OCI-LY3 (cell line): ENCODE measurements at regions not wholly inside any gene's neighbourhood (a gene's known extent, or its start where the extent isn't known, plus 50 kb on each side); places are given as distances from the start of the nearest gene placed in this dataset.
"Not testable (repeated sequence)": the region's sequence is repeated elsewhere in the genome, so short reads cannot be mapped to it uniquely, and the experiment has no call there.

Experiments used
- H2AFZ ChIP-seq: fragments of 200-600, 300-600 bp; shearing (Covaris generic); 2 replicates; pipeline ENCODE4 v1.6.0; 2014; ENCODE audit warnings: antibody characterized with exemption, low read depth, low read length
- H3K27ac ChIP-seq: fragments of 200-600, 300-600 bp; sonication (generic); 2 replicates; pipeline ENCODE4 v1.5.1; 2014; ENCODE audit warnings: mild to moderate bottlenecking, low read length, moderate library complexity, mixed read lengths
- H3K27me3 ChIP-seq: fragments of 200-600, 300-600 bp; sonication (generic); 2 replicates; pipeline ENCODE4 v1.6.1; 2014; ENCODE audit warnings: low read depth, low read length, mixed read lengths
- H3K36me3 ChIP-seq: fragments of 200-600, 300-600 bp; sonication (generic); replicated peaks from 2 replicates; pipeline ENCODE3; 2014; ENCODE audit warnings: low read depth, low read length, mixed read lengths
- H3K4me1 ChIP-seq: fragments of 300-600, 200-600 bp; sonication (generic); 2 replicates; pipeline ENCODE4 v1.6.1; 2014; ENCODE audit warnings: low read length, mixed read lengths
- H3K4me2 ChIP-seq: fragments of 200-600, 300-600 bp; sonication (generic); 2 replicates; pipeline ENCODE4 v1.6.1; 2014; ENCODE audit warnings: low read length, mixed read lengths
- H3K4me3 ChIP-seq: fragments of 300-600, 200-600 bp; sonication (generic); 2 replicates; pipeline ENCODE4 v1.5.1; 2014; ENCODE audit warnings: antibody characterized with exemption, mild to moderate bottlenecking, low read length, moderate library complexity
- H3K79me2 ChIP-seq: fragments of 300-600, 200-600 bp; shearing (Covaris generic); 2 replicates; pipeline ENCODE4 v1.6.1; 2014; ENCODE audit warnings: mild to moderate bottlenecking, low read length, mixed read lengths
- H3K9ac ChIP-seq: fragments of 300-600, 200-600 bp; shearing (Covaris generic); 2 replicates; pipeline ENCODE4 v1.6.0; 2014; ENCODE audit warnings: mild to moderate bottlenecking, low read length, moderate library complexity
- H3K9me3 ChIP-seq: fragments of 200-600, 300-600 bp; shearing (Covaris generic); 2 replicates; pipeline ENCODE4 v1.6.1; 2014; ENCODE audit warnings: low read length, mixed read lengths; ENCODE audit not compliant: insufficient read depth
- H4K20me1 ChIP-seq: fragments of 200-600, 300-600 bp; sonication (generic); 2 replicates; pipeline ENCODE4 v1.6.1; 2016; ENCODE audit warnings: low read length, mixed read lengths; ENCODE audit not compliant: insufficient read depth
- EZH2phosphoT487 ChIP-seq: fragments of 200-600 bp; shearing (Covaris generic); IDR thresholded peaks from 2 replicates; pipeline ENCODE4 v1.6.1; 2018; ENCODE audit warnings: antibody characterized with exemption, mixed run types, low read depth
- TF ChIP-seq, protein P1 (sequence below): fragments of 200-600, 300-600 bp; sonication (generic); IDR thresholded peaks from 2 replicates; pipeline ENCODE4 v1.5.1; 2014; ENCODE audit warnings: antibody characterized with exemption, low read length, low read depth

DNA sequence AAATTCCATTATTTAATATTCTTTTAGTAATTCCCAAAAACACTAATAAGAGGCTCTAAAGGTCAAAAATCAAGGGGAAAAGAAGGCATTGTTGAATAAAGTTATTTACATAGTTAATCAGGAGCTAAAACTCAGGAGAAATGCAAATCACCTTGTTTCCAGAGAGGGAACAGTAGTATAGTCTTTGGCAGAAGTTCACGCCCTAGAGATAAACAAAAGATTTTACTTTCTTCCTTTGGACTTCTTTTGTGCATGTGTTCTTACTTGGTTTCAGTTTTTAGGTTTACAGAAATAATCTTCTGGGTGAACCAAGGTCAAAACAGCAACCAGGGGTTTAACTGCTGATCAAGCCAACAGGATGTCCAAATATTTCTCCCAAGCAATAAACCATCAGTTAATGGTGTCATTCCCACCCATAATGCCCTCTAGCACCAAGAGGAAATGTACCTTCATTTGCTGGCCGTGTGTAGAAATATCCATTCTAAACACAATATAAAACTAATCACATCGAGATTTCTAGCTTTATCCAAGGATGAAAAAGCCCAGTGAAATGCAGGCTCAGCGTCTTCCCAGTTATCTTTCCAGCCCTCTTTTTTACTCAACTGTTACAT, 518.8 kb upstream of the SOX9 start:
- Histone ChIP-seq H3K9me3 (no peaks in the 10 kb centered on the region), H4K20me1 (no peaks in the 10 kb centered on the region), H3K4me3 (no peak overlapping the region), H3K36me3 (no peaks in the 10 kb centered on the region), H3K4me1 (no peaks in the 10 kb centered on the region), H3K27ac (no peak overlapping the region), H2AFZ (no peak overlapping the region), H3K79me2 (no peaks in the 10 kb centered on the region), H3K4me2 (no peak overlapping the region), H3K9ac (no peak overlapping the region), H3K27me3 (no peaks in the 10 kb centered on the region)
- TF ChIP-seq EZH2phosphoT487 = no peak
- TF ChIP-seq, protein P1, sequence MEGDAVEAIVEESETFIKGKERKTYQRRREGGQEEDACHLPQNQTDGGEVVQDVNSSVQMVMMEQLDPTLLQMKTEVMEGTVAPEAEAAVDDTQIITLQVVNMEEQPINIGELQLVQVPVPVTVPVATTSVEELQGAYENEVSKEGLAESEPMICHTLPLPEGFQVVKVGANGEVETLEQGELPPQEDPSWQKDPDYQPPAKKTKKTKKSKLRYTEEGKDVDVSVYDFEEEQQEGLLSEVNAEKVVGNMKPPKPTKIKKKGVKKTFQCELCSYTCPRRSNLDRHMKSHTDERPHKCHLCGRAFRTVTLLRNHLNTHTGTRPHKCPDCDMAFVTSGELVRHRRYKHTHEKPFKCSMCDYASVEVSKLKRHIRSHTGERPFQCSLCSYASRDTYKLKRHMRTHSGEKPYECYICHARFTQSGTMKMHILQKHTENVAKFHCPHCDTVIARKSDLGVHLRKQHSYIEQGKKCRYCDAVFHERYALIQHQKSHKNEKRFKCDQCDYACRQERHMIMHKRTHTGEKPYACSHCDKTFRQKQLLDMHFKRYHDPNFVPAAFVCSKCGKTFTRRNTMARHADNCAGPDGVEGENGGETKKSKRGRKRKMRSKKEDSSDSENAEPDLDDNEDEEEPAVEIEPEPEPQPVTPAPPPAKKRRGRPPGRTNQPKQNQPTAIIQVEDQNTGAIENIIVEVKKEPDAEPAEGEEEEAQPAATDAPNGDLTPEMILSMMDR = no peak

DNA sequence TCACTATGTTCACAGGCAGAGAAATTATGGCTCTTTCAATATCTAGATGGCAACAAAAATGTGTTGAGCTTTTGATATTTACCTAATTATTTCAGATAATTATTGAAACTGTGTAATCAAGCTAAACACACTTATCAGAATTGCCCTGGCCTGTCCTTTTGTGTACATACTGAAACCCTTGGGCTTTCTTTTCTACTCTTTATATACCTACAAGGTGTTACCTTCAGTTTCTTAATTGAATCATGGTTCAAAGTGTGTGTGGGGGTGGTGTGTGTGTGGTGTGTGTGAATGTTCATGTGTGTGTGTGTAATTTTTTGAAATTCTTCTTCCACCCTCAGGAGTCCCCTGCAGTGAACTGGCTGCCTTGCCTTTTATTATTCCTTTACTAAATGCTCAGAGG, 506.8 kb upstream of the SOX9 start:
- no peaks in the 10 kb centered on the region for H3K9me3 ChIP-seq
- H2AFZ ChIP-seq = no peak overlapping the region
- no peaks in the 10 kb centered on the region for H3K27me3 ChIP-seq
- no peak overlapping the region for H3K9ac ChIP-seq
- no peak overlapping the region for H3K4me2 ChIP-seq
- no peaks in the 10 kb centered on the region for H3K36me3 ChIP-seq
- no peaks in the 10 kb centered on the region for H3K4me1 ChIP-seq
- H3K27ac ChIP-seq = no peak overlapping the region
- no peaks in the 10 kb centered on the region for H3K79me2 ChIP-seq
- H3K4me3 ChIP-seq = no peak overlapping the region
- no peaks in the 10 kb centered on the region for H4K20me1 ChIP-seq
- TF ChIP-seq, protein P1 = no peak
- no peak for TF ChIP-seq EZH2phosphoT487

DNA sequence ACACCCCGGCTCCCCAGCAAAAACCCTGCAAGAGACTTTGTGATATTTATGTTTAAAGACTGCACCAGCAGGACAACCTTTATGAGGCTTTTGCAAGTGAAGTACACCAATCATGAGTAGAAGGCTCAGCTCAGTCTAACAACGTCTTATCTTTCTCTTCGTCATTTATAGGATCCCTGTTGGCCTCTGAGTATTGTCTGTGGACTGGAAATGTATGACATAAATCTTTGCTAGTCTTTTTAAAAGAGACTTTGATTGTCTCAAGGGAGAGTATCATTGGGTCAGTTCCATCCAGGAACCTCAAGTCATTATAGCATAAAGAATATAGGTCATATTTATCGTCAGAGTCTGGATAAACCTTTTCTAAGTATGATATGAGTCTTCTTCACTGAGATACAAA, 505.0 kb upstream of the SOX9 start:
- H3K27ac ChIP-seq = no peak overlapping the region
- H3K4me3 ChIP-seq = no peak overlapping the region
- TF ChIP-seq, protein P1 = no peak
- no peak for TF ChIP-seq EZH2phosphoT487
- H3K4me2 ChIP-seq = no peak overlapping the region
- no peaks in the 10 kb centered on the region for H3K36me3 ChIP-seq
- no peaks in the 10 kb centered on the region for H3K9me3 ChIP-seq
- H3K9ac ChIP-seq = no peak overlapping the region
- H2AFZ ChIP-seq = no peak overlapping the region
- no peaks in the 10 kb centered on the region for H4K20me1 ChIP-seq
- H3K27me3 ChIP-seq = no peaks in the 10 kb centered on the region
- H3K79me2 ChIP-seq = no peaks in the 10 kb centered on the region
- no peaks in the 10 kb centered on the region for H3K4me1 ChIP-seq

DNA sequence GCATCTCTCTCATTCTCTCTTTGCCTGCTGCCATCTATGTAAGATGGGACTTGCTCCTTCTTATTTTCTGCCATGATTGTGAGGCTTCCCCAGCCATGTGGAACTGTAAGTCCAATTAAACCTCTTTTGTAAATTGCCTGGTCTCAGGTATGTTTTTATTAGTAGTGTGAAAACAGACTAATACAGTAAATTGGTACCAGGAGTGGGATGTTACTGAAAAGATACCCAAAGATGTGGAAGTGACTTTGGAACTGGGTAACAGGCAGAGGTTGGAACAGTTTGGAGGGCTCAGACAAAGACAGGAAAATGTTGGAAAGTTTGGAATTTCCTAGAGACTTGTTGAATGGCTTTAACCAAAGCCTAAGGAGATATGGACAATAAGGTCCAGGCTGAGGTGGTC, 503.1 kb upstream of the SOX9 start:
- not testable (repeated sequence) for H3K79me2 ChIP-seq, H3K9ac ChIP-seq, H3K4me1 ChIP-seq, H4K20me1 ChIP-seq, H3K27me3 ChIP-seq, H3K9me3 ChIP-seq, H3K36me3 ChIP-seq, H3K4me2 ChIP-seq, H3K27ac ChIP-seq, H2AFZ ChIP-seq, H3K4me3 ChIP-seq

DNA sequence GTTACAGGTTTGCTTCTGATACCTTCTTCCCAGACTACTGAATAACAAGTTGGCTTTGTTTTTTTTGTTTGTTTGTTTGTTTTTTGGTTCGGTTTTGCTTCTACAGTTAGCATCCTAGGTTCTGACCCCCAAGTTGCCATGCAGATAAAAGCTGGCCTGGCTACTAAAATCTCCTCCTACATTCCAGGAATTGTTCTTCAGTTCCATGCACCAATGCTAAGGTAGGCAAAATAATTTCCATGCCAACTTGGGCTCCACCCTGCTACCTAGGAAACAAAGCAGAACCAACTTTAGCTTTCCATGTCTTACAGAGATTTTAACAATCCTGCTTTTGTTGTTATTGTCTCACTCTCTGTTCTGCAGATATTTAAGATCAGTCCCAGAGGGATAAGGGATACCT, 495.5 kb upstream of the SOX9 start:
- Histone ChIP-seq H3K4me1 (no peaks in the 10 kb centered on the region), H3K36me3 (no peaks in the 10 kb centered on the region), H3K9ac (no peak overlapping the region), H3K9me3 (no peaks in the 10 kb centered on the region), H3K27me3 (no peaks in the 10 kb centered on the region), H3K4me2 (no peak overlapping the region), H4K20me1 (no peaks in the 10 kb centered on the region), H3K4me3 (no peak overlapping the region), H3K79me2 (no peaks in the 10 kb centered on the region), H3K27ac (no peak overlapping the region), H2AFZ (no peak overlapping the region)
- no peak for TF ChIP-seq EZH2phosphoT487
- TF ChIP-seq, protein P1 = no peak
